ENCODE measurements at regions not wholly inside any gene's neighbourhood (a gene's known extent, or its start where the extent isn't known, plus 50 kb on each side); places are given as distances from the start of the nearest gene placed in this dataset.

- DNase-seq (ENCODE audit: low spot score) = no peak
These were observed 146.5 kb downstream of the SYK start for GRCh38 chr9:90948156-90948555.

GRCh38 chr9:90950600-90950999 is 149.0 kb downstream of the SYK start:
- DNase-seq (ENCODE audit: low spot score) = no peak

DNA sequence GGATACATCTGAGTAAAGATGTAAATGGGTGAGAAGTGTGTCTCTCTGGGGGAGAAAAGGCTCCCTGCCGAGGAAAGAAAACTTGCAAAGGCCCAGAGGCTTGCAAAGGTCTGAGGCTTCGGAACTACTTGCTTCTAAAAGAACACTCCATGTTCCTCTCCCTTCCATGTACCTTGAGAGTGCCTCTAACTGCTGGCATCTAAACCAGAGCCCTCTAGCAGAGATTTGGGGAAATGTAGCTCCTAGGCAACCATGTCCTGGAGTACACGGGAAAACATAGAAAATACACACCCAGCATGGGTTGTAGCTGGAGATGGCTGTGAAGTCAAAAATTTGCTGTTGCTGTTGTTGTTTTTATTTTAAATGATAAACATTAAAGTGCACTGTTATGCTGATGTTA is 151.6 kb downstream of the SYK start:
- no peak for DNase-seq (ENCODE audit: low spot score)

DNA sequence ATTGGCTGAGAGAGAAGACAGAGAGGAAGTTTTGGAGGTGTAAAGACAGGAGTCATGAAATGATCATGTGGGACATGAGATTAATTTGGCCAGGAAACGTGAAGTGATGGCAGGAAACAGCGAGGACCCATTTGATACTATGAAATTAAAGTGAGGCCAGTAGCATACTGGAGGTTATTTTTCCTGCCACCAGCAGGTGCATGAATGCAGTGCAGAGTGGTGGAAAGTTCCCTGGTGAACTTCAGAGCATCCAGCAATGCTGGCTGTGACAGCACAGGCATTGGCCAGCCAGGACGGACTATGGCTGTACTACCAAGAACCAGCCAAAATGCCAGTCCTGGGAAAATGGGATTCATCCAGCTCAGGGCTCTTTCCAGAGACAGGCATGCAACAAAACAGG is 152.2 kb downstream of the SYK start:
- DNase-seq (ENCODE audit: low spot score) = no peak

DNA sequence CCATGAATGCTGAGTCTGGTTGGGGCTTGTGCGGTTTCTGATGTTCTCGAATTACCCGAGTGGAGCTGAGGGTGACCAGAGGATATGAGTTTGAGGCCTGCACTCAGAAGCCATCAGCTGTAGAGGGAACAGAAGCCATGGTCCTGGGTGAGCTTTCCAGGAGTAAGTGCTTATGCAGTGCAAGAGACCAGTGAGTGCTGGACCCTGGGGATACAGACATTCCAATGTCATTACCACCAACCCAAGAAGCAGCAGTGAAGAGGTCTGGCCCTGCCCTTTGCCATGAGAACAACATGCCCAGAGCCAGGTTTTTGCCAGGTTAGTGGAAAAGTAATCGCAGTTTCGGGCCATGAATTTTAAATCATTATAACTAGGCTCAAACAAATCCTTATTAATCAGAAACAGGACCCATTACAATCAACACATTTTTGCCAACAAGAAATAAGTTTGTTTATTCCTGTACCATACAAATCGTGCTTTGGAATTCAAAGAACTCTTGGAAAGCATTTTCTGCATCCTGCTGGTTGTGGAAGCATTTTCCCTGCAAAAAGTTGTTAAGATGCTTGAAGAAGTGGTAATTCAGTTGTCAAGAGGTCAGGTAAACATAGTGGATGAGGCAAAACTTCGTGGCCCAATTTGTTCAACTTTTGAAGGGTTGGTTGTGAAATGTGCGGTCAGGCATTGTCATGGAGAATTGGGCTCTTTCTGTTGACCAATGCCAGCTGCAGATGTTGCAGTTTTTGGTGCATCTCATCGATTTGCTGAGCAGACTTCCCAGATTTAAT is 154.6 kb downstream of the SYK start:
- peak; percentile 46 for DNase-seq (ENCODE audit: low spot score)

DNA sequence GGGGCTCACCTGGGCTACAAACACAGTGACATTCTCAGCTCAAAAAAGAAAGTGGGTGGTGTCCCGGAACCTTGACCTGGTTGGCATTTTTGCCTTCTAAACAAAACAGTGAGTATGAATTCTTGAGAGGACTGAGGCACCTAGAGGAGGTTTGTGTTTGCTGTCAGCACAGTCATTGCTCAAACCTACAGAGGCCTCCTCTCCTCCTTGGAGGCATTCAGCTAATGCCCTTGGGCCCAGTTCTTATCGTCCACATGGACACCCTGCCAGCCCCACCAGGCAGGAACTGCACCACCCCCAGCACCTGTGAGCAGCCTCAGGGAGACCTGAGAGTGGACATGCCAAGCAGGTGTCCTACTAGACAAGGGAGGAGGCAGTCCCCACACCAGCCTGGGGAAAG is 156.7 kb downstream of the SYK start:
- DNase-seq (ENCODE audit: low spot score) = no peak

DNA sequence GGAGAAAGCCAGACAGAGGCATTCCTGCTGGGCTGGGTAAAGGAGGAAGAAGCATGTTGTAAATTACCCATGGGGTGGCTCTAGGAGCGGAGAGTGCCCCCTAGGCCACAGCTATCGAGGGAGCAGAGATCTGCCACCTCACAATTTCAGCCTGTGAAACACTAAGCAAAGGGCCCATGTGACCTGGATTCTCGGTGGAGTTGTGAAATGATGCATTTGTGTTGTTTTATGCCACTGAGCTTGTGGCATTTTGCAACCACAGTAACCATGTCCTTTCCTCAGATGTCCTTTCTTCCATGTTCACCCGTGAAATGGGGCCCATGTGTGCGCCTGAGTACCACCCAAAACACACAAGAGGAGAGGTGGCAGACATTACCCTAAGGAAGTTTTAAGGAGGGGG is 159.3 kb downstream of the SYK start:
- DNase-seq (ENCODE audit: low spot score) = no peak

DNA sequence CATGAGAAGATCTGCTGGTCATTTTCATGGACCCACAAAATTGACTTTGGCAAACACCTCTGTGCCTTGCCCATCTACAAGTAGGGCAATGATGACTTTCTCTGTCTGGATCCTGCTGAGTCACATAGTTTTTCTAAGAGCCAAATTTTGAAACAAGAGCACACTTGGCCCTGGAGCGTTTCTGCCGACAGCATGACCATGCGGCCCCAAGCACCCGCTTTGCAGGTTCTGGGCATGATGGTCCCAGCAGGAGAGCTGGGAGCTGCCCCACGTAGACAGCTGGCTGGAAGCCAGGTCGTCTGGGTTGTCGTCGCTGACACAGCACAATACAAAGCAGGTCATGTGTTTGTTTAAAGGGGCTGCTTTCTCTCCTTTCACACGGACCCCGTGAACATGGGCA is 159.8 kb downstream of the SYK start:
- peak; percentile 46 for DNase-seq (ENCODE audit: low spot score)

GRCh38 chr9:90964101-90965020 is 162.7 kb downstream of the SYK start:
- no peak for DNase-seq (ENCODE audit: low spot score)

GRCh38 chr9:90965226-90966030 is 163.8 kb downstream of the SYK start:
- no peak for DNase-seq (ENCODE audit: low spot score)

DNA sequence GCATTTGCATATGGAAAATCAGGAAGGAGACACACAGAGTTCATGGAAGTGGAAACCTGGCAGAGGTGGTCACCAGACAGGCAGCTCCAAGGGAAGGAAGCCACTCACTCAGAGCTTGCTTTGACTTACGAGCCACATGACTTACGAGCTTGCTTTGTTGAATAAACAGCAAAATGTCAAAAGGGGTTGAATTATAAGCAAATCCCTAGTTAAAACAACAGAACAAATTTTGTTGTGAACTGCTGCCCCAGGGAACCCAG is 164.3 kb downstream of the SYK start:
- DNase-seq (ENCODE audit: low spot score) = no peak

DNA sequence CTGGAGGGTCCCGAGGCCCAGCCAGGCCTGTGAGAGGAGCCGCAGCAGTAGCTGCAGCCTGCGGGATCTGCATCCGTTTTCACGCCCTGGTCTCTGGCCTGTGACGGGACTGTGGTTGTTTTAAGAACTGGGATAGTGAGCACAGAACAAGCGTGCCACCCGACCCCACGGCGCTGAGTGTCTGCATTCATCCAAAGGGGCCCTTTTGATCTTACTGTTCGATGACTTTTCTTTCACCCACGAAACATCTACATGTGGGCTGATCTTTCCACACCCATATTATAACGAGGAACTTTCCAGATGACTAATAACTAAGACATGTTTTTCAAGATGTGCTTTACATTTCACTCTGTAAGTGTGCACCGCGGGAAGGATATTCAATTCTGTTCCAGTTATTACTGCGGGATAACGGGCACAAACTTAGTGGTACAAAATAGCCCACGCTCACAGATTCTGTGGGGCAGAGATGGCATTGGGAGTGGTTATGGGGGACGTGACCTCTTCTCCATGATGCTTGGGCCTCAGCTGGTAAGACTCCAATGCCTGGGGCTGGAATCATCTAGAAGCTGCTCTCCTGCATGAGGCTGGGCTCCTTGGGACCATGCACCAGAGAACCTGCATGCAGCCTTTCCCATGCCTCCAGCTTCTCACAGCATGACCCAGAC is 165.0 kb downstream of the SYK start:
- DNase-seq (ENCODE audit: low spot score) = peak; percentile 50

GRCh38 chr9:90967145-90967538 is 165.5 kb downstream of the SYK start:
- no peak for DNase-seq (ENCODE audit: low spot score)

- no peak for DNase-seq (ENCODE audit: low spot score)
These were observed 167.5 kb downstream of the SYK start for GRCh38 chr9:90969021-90969675.

GRCh38 chr9:90970608-90971007 is 169.0 kb downstream of the SYK start:
- DNase-seq (ENCODE audit: low spot score) = no peak

DNA sequence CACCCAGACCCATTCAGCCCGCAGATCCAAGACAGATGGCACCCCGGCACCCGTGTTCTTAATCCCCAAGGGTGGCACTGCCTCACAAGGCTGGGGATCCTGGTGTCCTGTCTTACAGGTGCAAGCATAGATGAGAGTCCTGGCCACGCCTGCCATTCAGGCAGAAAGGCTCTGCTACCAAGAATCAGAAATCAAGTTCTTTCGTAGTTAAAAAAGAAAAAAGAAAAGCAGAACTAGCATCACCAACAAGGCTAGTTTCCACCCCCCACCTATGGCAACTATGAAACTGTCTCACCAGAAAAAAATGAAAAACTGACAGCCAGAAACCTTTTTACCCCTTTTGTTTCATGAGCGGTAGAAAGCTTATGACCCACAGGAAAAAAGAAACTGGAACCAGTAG is 170.4 kb downstream of the SYK start:
- DNase-seq (ENCODE audit: low spot score) = no peak

DNA sequence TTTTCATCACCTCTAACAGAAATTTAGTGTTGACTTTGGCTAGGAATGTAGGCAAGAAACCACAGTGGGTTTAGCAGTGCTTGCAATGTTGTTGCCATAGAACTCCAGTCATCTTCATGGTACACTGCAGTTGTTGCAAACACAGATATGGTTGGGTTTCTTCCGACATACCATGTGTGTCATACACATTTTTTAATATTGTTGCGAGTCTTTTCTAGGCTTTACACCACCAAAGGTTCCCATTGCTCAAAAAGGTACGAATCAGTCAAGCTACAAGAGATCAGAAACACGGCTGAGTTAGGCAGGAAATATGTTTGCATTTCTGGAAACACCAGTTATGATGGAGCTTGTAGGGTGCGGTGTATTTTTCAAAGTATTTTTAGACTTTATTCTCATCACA is 172.4 kb downstream of the SYK start:
- DNase-seq (ENCODE audit: low spot score) = no peak

DNA sequence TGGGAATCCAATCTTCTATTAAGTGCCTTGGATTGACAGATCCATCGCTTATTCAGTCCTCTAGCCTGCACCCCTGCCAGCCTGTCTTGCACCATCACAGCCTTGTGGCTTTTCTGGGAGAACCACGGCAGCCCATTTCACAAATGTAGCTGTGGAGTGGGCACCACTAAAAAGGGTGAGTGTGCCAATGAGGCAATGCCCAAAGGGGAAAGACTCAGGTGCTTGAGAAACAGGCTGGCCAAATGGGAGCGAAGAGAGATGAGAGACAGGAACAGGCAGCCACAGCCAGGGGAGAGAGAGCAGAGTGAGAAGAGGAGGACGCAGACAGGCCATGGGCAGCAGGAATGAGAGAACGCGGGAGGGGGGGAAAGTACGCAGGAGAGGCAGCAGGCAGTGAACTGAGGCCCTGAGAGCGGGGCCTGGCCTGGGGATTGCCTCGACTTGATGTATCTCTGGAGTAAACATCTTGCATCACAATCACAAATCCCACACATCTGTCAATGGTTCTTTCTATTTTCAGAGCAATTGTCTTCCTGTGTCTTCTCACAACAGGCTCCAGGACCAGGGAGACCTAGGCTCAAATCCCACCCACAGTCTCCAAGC is 173.1 kb downstream of the SYK start:
- DNase-seq (ENCODE audit: low spot score) = no peak

DNA sequence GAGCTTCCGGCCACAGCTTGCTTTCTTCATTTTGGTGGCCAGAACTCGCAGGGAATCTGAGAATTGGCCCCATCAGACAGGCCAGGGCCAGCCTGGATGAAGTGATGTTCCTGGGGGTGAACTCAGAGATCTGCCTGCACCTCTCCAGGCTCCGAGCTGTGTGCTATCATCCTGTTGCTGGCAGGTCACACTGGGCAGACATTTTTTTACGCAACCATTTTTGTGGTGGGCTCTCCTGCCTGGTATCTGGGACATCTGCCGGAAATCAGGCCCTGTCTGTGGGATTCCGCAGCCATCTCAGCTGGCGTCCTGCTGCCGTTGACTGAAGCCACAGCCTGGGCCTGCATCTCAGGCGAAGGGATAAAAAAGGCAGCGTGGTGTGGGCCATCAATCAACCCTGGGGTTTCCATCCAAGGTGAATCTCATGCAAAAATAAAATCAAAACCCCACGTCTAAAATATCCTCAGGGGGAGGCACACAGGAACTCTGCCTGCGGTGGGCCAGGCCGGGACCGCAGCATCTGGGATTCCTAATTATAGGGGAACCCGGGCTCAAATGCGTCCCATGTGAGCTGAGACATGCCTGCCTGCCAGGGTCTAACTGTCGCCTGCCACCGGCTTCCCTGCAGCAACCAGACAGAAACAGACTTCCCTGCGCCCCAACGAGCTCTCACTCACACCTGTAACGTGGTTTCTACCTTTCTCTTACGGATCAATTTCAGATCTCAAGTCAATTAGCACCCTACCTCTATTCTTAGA is 174.3 kb downstream of the SYK start:
- DNase-seq (ENCODE audit: low spot score) = no peak

DNA sequence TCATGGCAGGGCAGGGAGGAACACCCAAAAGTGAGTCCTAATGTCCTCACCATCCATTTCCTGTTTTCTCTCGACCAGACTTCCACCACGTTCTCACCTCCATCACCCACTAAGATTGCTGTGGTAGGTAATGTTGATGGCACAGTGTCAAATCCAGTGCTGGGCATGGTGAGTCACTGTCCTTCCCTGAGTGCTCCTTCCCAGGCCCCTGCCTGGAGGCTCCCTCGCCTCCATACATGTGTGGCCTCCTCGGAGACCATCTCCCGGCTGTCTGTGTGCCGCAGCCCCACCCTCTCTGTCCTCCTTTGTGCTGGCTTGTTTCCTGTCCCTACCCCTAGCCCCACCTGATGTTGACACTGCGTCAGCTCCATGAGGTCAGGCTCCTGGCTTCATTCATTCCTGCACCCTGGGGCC is 177.5 kb downstream of the SYK start:
- no peak for DNase-seq (ENCODE audit: low spot score)

DNA sequence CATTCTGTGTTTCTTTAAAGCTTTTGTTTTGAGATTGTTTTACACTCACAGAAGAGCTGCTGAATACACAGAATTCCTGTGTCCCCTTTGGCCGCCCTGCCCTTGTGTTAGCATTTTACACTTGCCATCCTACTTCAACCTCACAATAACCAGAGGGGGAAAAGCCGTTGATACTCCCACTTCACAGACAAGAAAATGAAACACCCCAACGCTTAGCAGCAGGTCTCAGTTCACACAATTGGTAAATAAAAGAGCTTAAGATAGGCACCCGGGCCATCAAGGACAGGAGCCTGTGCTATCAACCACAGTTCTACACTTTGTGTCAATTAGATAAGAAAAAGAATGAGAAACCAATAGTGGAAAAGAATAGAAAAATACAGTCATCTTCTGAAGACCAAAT is 178.0 kb downstream of the SYK start:
- no peak for DNase-seq (ENCODE audit: low spot score)
